ENCODE measurements at regions not wholly inside any gene's neighbourhood (a gene's known extent, or its start where the extent isn't known, plus 50 kb on each side); places are given as distances from the start of the nearest gene placed in this dataset.
"Not testable (repeated sequence)": the region's sequence is repeated elsewhere in the genome, so short reads cannot be mapped to it uniquely, and the experiment has no call there.

DNA sequence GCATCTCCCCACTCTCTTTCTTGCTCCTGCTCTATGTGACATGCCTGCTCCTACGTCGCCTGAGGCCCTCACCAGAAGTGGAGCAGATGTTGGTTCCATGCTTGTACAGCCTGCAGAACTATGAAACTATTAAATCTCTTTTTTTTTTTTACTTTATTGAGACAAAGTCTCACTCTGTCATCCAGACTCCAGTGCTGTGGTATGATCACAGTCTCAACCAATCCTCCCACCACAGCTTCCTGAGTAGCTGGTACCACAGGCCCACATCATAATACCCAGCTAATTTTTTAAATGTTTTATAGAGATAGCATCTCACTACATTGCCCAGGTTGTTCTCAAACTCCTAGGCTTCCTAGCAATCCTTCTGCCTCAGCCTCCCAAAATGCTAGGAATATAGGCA, 1067.7 kb downstream of the PCDH9 start:
- no peak overlapping the region for H3K27ac ChIP-seq (replicated peaks in 1 of 4)

DNA sequence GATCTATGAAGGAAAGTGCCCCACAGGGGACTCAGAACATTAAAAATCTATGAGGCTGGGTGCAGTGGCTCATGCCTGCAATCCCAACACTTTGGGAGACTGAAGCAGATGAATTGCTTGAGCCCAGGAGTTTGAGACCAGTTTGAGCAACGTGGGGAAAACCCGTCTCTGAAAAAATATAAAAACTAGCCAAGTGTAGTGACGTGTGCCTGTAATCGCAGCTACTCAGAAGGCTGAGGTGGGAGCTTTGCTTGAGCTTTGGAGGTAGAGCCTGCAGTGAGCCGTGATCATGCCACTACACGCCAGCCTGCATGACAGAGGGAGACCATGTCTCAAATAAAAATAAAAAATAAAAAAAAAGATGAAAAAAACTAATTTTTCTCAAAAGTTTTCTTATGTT, 1070.6 kb downstream of the PCDH9 start:
- TF ChIP-seq, protein P1, sequence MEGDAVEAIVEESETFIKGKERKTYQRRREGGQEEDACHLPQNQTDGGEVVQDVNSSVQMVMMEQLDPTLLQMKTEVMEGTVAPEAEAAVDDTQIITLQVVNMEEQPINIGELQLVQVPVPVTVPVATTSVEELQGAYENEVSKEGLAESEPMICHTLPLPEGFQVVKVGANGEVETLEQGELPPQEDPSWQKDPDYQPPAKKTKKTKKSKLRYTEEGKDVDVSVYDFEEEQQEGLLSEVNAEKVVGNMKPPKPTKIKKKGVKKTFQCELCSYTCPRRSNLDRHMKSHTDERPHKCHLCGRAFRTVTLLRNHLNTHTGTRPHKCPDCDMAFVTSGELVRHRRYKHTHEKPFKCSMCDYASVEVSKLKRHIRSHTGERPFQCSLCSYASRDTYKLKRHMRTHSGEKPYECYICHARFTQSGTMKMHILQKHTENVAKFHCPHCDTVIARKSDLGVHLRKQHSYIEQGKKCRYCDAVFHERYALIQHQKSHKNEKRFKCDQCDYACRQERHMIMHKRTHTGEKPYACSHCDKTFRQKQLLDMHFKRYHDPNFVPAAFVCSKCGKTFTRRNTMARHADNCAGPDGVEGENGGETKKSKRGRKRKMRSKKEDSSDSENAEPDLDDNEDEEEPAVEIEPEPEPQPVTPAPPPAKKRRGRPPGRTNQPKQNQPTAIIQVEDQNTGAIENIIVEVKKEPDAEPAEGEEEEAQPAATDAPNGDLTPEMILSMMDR (IDR thresholded peaks at IDR 0.05), result no peak
- TF ChIP-seq EP300 (IDR thresholded peaks at IDR 0.05) (no peak), POLR2AphosphoS5 (IDR thresholded peaks at IDR 0.05) (no peak), POLR2A (IDR thresholded peaks at IDR 0.05; ENCODE audit: low read depth) (no peak)
- H3K27me3 ChIP-seq, result no peaks in the 10 kb centered on the region

More for the DNA sequence above, 1067.7 kb downstream of the PCDH9 start:
- Histone ChIP-seq H3K4me1 (no peaks in the 10 kb centered on the region), H3K27me3 (no peaks in the 10 kb centered on the region), H3K36me3 (no peaks in the 10 kb centered on the region), H3K4me3 (no peak overlapping the region), H3K9me3 (no peaks in the 10 kb centered on the region)
- intact Hi-C loops (cut with DNase I), result no loop called here
- no peak for DNase-seq (ENCODE audit: extremely low spot score)
- 100% methylated on average over 2 of the region's 2 CpGs for WGBS
- no peak for TF ChIP-seq POLR2AphosphoS5 (IDR thresholded peaks at IDR 0.05)
- no peak for TF ChIP-seq POLR2A (IDR thresholded peaks at IDR 0.05; ENCODE audit: low read depth)
- TF ChIP-seq, protein P1 (IDR thresholded peaks at IDR 0.05), result no peak
- TF ChIP-seq EP300 (IDR thresholded peaks at IDR 0.05), result no peak

DNA sequence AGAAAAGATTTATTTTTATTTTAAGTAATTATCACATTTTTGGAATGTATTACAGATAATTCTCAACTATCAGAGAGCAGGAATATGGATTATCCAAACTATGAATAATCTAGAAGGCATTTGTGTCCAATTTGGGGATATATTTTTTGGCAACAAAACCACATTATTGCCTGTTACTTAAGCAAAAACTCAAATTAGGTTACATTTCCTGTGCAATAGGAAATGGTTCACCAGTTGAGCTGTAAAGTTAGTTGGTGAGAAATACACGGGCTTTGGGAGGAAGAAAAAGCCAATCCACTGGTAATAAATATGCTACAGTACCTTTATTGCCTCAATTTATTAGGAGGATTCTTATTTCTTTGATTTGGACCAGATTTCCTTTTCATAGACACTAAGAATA, 1075.2 kb downstream of the PCDH9 start:
- no peak for DNase-seq (ENCODE audit: extremely low spot score)
- intact Hi-C loops (cut with DNase I), result no loop called here
- no peaks in the 10 kb centered on the region for H3K36me3 ChIP-seq
- H3K27me3 ChIP-seq, result no peaks in the 10 kb centered on the region
- H3K4me1 ChIP-seq, result no peaks in the 10 kb centered on the region
- TF ChIP-seq POLR2AphosphoS5 (IDR thresholded peaks at IDR 0.05), result no peak
- TF ChIP-seq EP300 (IDR thresholded peaks at IDR 0.05), result no peak
- TF ChIP-seq, protein P1 (IDR thresholded peaks at IDR 0.05), result no peak
- 26% methylated on average over 1 of the region's 1 CpG for WGBS
- no peaks in the 10 kb centered on the region for H3K9me3 ChIP-seq
- H3K27ac ChIP-seq (replicated peaks in 1 of 4), result no peak overlapping the region
- no peak overlapping the region for H3K4me3 ChIP-seq

More for the DNA sequence above, 1070.6 kb downstream of the PCDH9 start:
- H3K4me3 ChIP-seq, result no peak overlapping the region
- no peak overlapping the region for H3K27ac ChIP-seq (replicated peaks in 1 of 4)
- intact Hi-C loops (cut with DNase I), result no loop called here
- H3K9me3 ChIP-seq, result no peaks in the 10 kb centered on the region
- WGBS, result 72% methylated on average over 6 of the region's 6 CpGs
- H3K36me3 ChIP-seq, result no peaks in the 10 kb centered on the region
- no peak for DNase-seq (ENCODE audit: extremely low spot score)
- no peaks in the 10 kb centered on the region for H3K4me1 ChIP-seq

DNA sequence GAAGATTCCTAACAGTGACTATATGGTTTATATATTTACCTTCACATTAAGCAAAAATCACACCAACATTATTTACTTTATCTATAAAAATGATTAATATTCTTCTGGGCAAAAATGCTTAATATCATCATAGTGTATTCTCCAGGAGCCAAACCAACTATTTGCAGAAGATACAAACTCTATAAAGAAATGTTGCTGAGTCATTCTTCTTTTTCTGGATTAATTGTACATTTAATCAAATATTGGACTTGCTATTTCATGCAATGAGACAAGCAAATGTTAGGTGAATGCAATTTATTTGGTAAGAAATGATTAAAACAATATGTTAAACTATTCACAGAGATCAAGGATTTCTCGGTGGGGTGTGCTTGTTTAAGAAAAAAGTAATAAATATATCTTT, 1075.8 kb downstream of the PCDH9 start:
- intact Hi-C loops (cut with DNase I), result no loop called here
- 74% methylated on average over 1 of the region's 1 CpG for WGBS
- DNase-seq (ENCODE audit: extremely low spot score), result no peak

DNA sequence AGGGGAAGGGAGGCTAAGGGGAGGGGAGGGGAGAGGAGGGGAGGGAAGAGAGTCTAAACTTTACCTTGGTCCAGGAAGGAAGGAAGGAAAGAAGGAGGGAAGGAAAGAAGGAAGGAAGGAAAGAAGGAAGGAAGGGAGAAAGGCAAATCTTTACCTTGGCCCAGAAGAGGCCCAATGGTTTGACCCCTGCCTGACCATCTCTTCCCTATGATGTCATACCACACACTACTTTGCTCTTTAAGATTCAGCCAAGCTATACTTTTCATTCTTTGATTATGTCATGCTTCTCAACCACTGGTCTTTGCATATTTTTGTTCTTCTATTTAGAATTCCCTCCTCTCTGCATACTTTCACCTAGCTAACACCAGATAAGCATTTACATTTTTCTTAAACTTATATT, 1077.5 kb downstream of the PCDH9 start:
- intact Hi-C loops (cut with DNase I), result no loop called here
- Histone ChIP-seq H3K4me1 (no peaks in the 10 kb centered on the region), H3K27me3 (no peaks in the 10 kb centered on the region), H3K9me3 (no peaks in the 10 kb centered on the region), H3K36me3 (no peaks in the 10 kb centered on the region), H3K4me3 (no peak overlapping the region), H3K27ac (replicated peaks in 1 of 4) (no peak overlapping the region)
- TF ChIP-seq POLR2A (IDR thresholded peaks at IDR 0.05; ENCODE audit: low read depth), result no peak
- TF ChIP-seq POLR2AphosphoS5 (IDR thresholded peaks at IDR 0.05), result no peak
- TF ChIP-seq, protein P1 (IDR thresholded peaks at IDR 0.05), result no peak
- no peak for DNase-seq (ENCODE audit: extremely low spot score)

More for the DNA sequence above, 1075.8 kb downstream of the PCDH9 start:
- no peaks in the 10 kb centered on the region for H3K9me3 ChIP-seq
- H3K4me3 ChIP-seq, result no peak overlapping the region
- no peaks in the 10 kb centered on the region for H3K4me1 ChIP-seq
- H3K27ac ChIP-seq (replicated peaks in 1 of 4), result no peak overlapping the region
- no peaks in the 10 kb centered on the region for H3K27me3 ChIP-seq
- TF ChIP-seq POLR2AphosphoS5 (IDR thresholded peaks at IDR 0.05) (no peak), EP300 (IDR thresholded peaks at IDR 0.05) (no peak), POLR2A (IDR thresholded peaks at IDR 0.05; ENCODE audit: low read depth) (no peak)
- TF ChIP-seq, protein P1 (IDR thresholded peaks at IDR 0.05), result no peak
- no peaks in the 10 kb centered on the region for H3K36me3 ChIP-seq

DNA sequence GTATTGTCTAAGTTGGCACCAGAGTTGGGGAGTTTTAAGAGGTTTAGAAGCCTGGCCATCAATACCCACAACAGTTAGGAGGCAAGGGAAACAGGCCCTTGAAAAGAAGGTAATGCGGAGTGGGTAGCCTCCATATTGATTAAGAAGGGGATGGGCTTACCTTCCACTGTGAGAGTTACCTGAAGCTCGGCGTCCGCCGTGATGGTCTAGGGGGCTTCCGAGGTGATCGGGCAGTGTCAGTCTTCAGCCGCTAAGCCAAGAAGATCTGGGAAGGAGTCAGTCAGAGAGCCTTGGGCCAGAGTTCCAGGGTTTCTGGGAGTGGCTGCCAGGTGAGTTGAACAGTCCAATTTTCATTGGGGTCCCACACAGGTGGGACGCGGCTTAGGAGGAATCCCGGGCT, 1085.8 kb downstream of the PCDH9 start:
- intact Hi-C loops (cut with DNase I); H3K4me3 ChIP-seq; H3K27me3 ChIP-seq; H3K27ac ChIP-seq (replicated peaks in 1 of 4); DNase-seq (ENCODE audit: extremely low spot score); H3K9me3 ChIP-seq; H3K36me3 ChIP-seq; H3K4me1 ChIP-seq: not testable (repeated sequence)
- 95% methylated on average over 8 of the region's 11 CpGs for WGBS

All from esophagus muscularis mucosa (tissue), 4 donors.